GM12878 (cell line): ENCODE measurements at regions not wholly inside any gene's neighbourhood (a gene's known extent, or its start where the extent isn't known, plus 50 kb on each side); places are given as distances from the start of the nearest gene placed in this dataset.

Experiments
- ATAC-seq: fragments of 200-7000 bp; cut with Tn5 transposase; 3 replicates; pipeline ENCODE4 v1.9.1; 2020; ENCODE audit warnings: mild to moderate bottlenecking, moderate library complexity
- BruUV-seq: library from RNA; stranded (reverse); fragments of 400-500 nt; replicated peaks from 2 replicates; lab custom pipeline; 2021; lab: Mats Ljungman, UMichigan
- CTCF ChIA-PET: fragments of 300-600 bp; sonication (Branson Sonifier 250); formaldehyde crosslinking; extraction: SDS; loops from one replicate; lab custom pipeline; 2021; ENCODE audit warnings: inconsistent platforms; lab: Yijun Ruan, JAX
- POLR2A ChIA-PET: fragments of 350-600 bp; formaldehyde crosslinking; extraction: SDS; loops from one replicate; lab custom pipeline; 2021; ENCODE audit warnings: inconsistent platforms; lab: Charles Lee
- RAD21 ChIA-PET: fragments of 300-600 bp; sonication (Branson Sonifier 250); formaldehyde crosslinking; loops from one replicate; lab custom pipeline; 2023; ENCODE audit warnings: antibody characterized with exemption; ENCODE audit not compliant: unreplicated experiment; lab: Charles Lee
- SMC1A ChIA-PET: fragments of 300-600 bp; sonication (Branson Sonifier 250); formaldehyde crosslinking; loops from one replicate; lab custom pipeline; 2023; ENCODE audit not compliant: unreplicated experiment, uncharacterized antibody; lab: Charles Lee
- DNase-seq: peaks from one replicate; pipeline ENCODE4 v3.0.0-alpha.2; 2011; ENCODE audit warnings: low read depth, low spot score
- FAIRE-seq: peaks from 3 replicates; lab custom pipeline; 2011; peaks lifted over from hg19 to GRCh38; lab: Jason Lieb, UNC
- H2AFZ ChIP-seq: 2 replicates; pipeline ENCODE4 v1.6.0; 2011; ENCODE audit warnings: low read depth, low read length, control low read depth; ENCODE audit not compliant: control insufficient read depth
- H3K27ac ChIP-seq: 2 replicates; pipeline ENCODE4 v1.5.1; 2011; ENCODE audit warnings: control low read depth; ENCODE audit not compliant: control insufficient read depth, insufficient read depth
- H3K27me3 ChIP-seq, 2 experiments: replicated peaks in 1 of 2; 2 replicates each; pipeline versions ENCODE4 v1.6.0 to v1.6.1; 2011; ENCODE audit warnings: low read length in 1 of 2; ENCODE audit not compliant: control insufficient read depth in 2 of 2, insufficient read depth in 2 of 2
- H3K36me3 ChIP-seq, 2 experiments: 2 replicates each; pipeline ENCODE4 v1.5.1; 2011; ENCODE audit warnings: low read length in 1 of 2; ENCODE audit not compliant: control insufficient read depth in 2 of 2, insufficient read depth in 2 of 2
- H3K4me1 ChIP-seq: 2 replicates; pipeline ENCODE4 v1.6.1; 2011; ENCODE audit warnings: mild to moderate bottlenecking, low read length, moderate library complexity, mixed read lengths; ENCODE audit not compliant: control insufficient read depth, insufficient read depth
- H3K4me2 ChIP-seq: 2 replicates; pipeline ENCODE4 v1.6.0; 2011; ENCODE audit warnings: control low read depth; ENCODE audit not compliant: control insufficient read depth, insufficient read depth
- H3K4me3 ChIP-seq: fragments of 200-600 bp; sonication (generic); 2 replicates; pipeline ENCODE4 v1.5.1; 2016
- H3K79me2 ChIP-seq: 2 replicates; pipeline ENCODE4 v1.6.0; 2011; ENCODE audit warnings: low read length; ENCODE audit not compliant: control insufficient read depth, insufficient read depth
- H3K9ac ChIP-seq: 2 replicates; pipeline ENCODE4 v1.8.0; 2011; ENCODE audit warnings: low read length, control low read depth, mixed read lengths; ENCODE audit not compliant: control insufficient read depth, insufficient read depth
- H3K9me3 ChIP-seq: replicated peaks from 3 replicates; pipeline ENCODE4 v1.5.1; 2011; ENCODE audit warnings: mild to moderate bottlenecking, low read length; ENCODE audit not compliant: control insufficient read depth, insufficient read depth
- H4K20me1 ChIP-seq: 2 replicates; pipeline ENCODE4 v1.6.0; 2011; ENCODE audit not compliant: control insufficient read depth, insufficient read depth
- CBFB ChIP-seq: IDR thresholded peaks from 2 replicates; pipeline ENCODE4 v1.6.1; 2016; ENCODE audit warnings: antibody characterized with exemption, low read depth
- CBX3 ChIP-seq: fragments of 200-600 bp; sonication (generic); IDR thresholded peaks from 2 replicates; pipeline ENCODE4 v1.6.1; 2016; ENCODE audit warnings: low read depth, borderline replicate concordance
- CBX5 ChIP-seq: sonication (generic); IDR thresholded peaks from 2 replicates; pipeline ENCODE4 v1.6.1; 2016; ENCODE audit warnings: low read depth, moderate library complexity, mild to moderate bottlenecking, inconsistent platforms
- EP300 ChIP-seq, 2 experiments: fragments of 150-350 bp in 1 of 2; IDR thresholded peaks; 2 replicates each; pipeline ENCODE4 v1.6.1; 2011 to 2012; ENCODE audit warnings: low read depth in 2 of 2, low read length in 2 of 2, borderline replicate concordance in 1 of 2, improper control_type of control experiment in 1 of 2, inconsistent platforms in 1 of 2; ENCODE audit not compliant: control insufficient read depth in 1 of 2
- NR2C1 ChIP-seq: fragments of 450-650 bp; IDR thresholded peaks from 2 replicates; pipeline ENCODE4 v1.6.1; 2017; ENCODE audit warnings: antibody characterized with exemption, mild to moderate bottlenecking, moderate library complexity
- NR2F1 ChIP-seq: fragments of 450-650 bp; conservative IDR thresholded peaks from 2 replicates; pipeline ENCODE4 v1.6.1; 2017; ENCODE audit warnings: mild to moderate bottlenecking
- RB1 ChIP-seq: fragments of 450-650 bp; formaldehyde crosslinking; IDR thresholded peaks from 2 replicates; pipeline ENCODE4 v1.6.1; 2017; ENCODE audit warnings: mild to moderate bottlenecking, borderline replicate concordance
- SIN3A ChIP-seq: IDR thresholded peaks from 2 replicates; pipeline ENCODE4 v1.6.1; 2012; ENCODE audit warnings: low read depth, low read length, improper control_type of control experiment
- SIX5 ChIP-seq: IDR thresholded peaks from 2 replicates; pipeline ENCODE4 v1.6.1; 2011; ENCODE audit warnings: mild to moderate bottlenecking, low read depth, low read length, moderate library complexity; ENCODE audit not compliant: severe bottlenecking
- TARDBP ChIP-seq: IDR thresholded peaks from 2 replicates; pipeline ENCODE4 v1.6.1; 2016; ENCODE audit warnings: borderline replicate concordance
- TCF3 ChIP-seq: IDR thresholded peaks from 2 replicates; pipeline ENCODE4 v1.6.1; 2012; ENCODE audit warnings: low read depth, mild to moderate bottlenecking, low read length, borderline replicate concordance; ENCODE audit not compliant: insufficient read depth
- WRNIP1 ChIP-seq: IDR thresholded peaks from 2 replicates; pipeline ENCODE4 v1.6.1; 2011; ENCODE audit warnings: low read depth, low read length, improper control_type of control experiment, borderline replicate concordance
- ZBED1 ChIP-seq: IDR thresholded peaks from 2 replicates; pipeline ENCODE4 v1.6.1; 2016; ENCODE audit warnings: borderline replicate concordance
- WGBS: methylation state at CpG from one replicate; pipeline ENCODE4 v1.1.6; 2016; ENCODE audit warnings: low lambda C conversion rate; ENCODE audit not compliant: insufficient replicate concordance, insufficient coverage; ENCODE audit errors: missing lambda C conversion rate; 5-methylcytosine and 5-hydroxymethylcytosine counted together
- in situ Hi-C: fragments of 300-500 bp; cut with MboI; formaldehyde crosslinking; loops from 9 replicates; pipeline ENCODE4 v1.14.3; 2018; ENCODE audit warnings: mixed read lengths
- intact Hi-C: fragments of 100-400 bp; cut with micrococcal nuclease; formaldehyde crosslinking; loops from one replicate; pipeline ENCODE4 v1.14.2; 2022; ENCODE audit not compliant: unreplicated experiment
- TF ChIP-seq, protein P1 (sequence below): fragments of 450-650 bp; formaldehyde crosslinking; IDR thresholded peaks from 2 replicates; pipeline ENCODE4 v1.5.0; 2022; ENCODE audit warnings: mild to moderate bottlenecking, missing genetic modification characterization

DNA sequence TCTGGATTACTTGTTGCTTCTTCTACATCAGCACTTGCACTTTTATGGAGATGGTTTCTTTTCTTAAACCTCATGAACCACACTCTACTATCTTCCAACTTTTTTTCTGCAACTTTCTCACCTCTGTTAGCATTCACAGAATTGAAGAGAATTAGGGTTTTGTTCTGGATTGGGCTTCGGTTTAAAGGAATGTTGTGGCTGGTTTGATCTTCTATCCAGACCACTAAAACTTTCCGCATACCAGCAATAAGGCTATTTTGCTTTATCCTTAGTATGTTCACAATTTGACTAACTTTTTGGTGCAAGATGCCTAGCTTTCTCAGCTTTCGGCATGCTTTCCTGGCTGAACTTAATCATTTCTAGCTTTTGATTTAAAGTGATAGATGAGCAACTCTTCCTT lies 666.7 kb upstream of the MIR17HG start:
- no peaks in the 10 kb centered on the region for H4K20me1 ChIP-seq
- in situ Hi-C loops (no loop called here), intact Hi-C loops (no loop called here)
- no peaks in the 10 kb centered on the region for H3K79me2 ChIP-seq
- ChIA-PET CTCF (no interaction called here), SMC1A (no interaction called here), POLR2A (no interaction called here), RAD21 (no interaction called here)
- no peak for TF ChIP-seq CBX3
- TF ChIP-seq EP300 (IDR thresholded peaks at IDR 0.05; ENCODE audit: borderline replicate concordance in 1 of 2, control insufficient read depth in 1 of 2, low read depth in 2 of 2, low read length in 2 of 2): no peak
- no peak for TF ChIP-seq ZBED1
- no peak for TF ChIP-seq WRNIP1
- no peak for TF ChIP-seq CBFB
- TF ChIP-seq TARDBP: no peak
- TF ChIP-seq, protein P1, sequence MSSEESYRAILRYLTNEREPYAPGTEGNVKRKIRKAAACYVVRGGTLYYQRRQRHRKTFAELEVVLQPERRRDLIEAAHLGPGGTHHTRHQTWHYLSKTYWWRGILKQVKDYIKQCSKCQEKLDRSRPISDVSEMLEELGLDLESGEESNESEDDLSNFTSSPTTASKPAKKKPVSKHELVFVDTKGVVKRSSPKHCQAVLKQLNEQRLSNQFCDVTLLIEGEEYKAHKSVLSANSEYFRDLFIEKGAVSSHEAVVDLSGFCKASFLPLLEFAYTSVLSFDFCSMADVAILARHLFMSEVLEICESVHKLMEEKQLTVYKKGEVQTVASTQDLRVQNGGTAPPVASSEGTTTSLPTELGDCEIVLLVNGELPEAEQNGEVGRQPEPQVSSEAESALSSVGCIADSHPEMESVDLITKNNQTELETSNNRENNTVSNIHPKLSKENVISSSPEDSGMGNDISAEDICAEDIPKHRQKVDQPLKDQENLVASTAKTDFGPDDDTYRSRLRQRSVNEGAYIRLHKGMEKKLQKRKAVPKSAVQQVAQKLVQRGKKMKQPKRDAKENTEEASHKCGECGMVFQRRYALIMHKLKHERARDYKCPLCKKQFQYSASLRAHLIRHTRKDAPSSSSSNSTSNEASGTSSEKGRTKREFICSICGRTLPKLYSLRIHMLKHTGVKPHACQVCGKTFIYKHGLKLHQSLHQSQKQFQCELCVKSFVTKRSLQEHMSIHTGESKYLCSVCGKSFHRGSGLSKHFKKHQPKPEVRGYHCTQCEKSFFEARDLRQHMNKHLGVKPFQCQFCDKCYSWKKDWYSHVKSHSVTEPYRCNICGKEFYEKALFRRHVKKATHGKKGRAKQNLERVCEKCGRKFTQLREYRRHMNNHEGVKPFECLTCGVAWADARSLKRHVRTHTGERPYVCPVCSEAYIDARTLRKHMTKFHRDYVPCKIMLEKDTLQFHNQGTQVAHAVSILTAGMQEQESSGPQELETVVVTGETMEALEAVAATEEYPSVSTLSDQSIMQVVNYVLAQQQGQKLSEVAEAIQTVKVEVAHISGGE (CRISPR knock-in tag): no peak
- no peak for TF ChIP-seq NR2C1
- no peak for TF ChIP-seq TCF3
- no peak for TF ChIP-seq CBX5
- no peak for TF ChIP-seq SIN3A
- no peak for TF ChIP-seq NR2F1
- no peak for TF ChIP-seq RB1
- TF ChIP-seq SIX5: no peak
- H3K9ac ChIP-seq: no peak overlapping the region
- FAIRE-seq: no peak
- H2AFZ ChIP-seq: no peak overlapping the region
- WGBS: 33% methylated on average over 3 of the region's 3 CpGs
- H3K9me3 ChIP-seq: no peaks in the 10 kb centered on the region
- DNase-seq: no peak
- H3K27me3 ChIP-seq: no peaks in the 10 kb centered on the region
- BruUV-seq: no TSS peak
- no peaks in the 10 kb centered on the region for H3K4me1 ChIP-seq
- no peak overlapping the region for H3K27ac ChIP-seq
- no peak overlapping the region for H3K4me2 ChIP-seq
- no peak for ATAC-seq
- no peak overlapping the region for H3K4me3 ChIP-seq
- no peaks in the 10 kb centered on the region for H3K36me3 ChIP-seq
